Omental fat pad (tissue), 3 donors: ENCODE measurements at regions not wholly inside any gene's neighbourhood (a gene's known extent, or its start where the extent isn't known, plus 50 kb on each side); places are given as distances from the start of the nearest gene placed in this dataset.
"Not testable (repeated sequence)": the region's sequence is repeated elsewhere in the genome, so short reads cannot be mapped to it uniquely, and the experiment has no call there.

Experiments
- ATAC-seq: fragments of 150-250 bp; one replicate; pipeline ENCODE4 v1.9.1; 2016; ENCODE audit warnings: mild to moderate bottlenecking, moderate library complexity; ENCODE audit not compliant: low FRiP score
- DNase-seq: peaks from one replicate; pipeline ENCODE4 v3.0.0-alpha.2; 2019; ENCODE audit warnings: low spot score
- TF ChIP-seq, protein P1 (sequence below), 3 donors: fragments of 450-650 bp; IDR thresholded peaks; one replicate each; pipeline ENCODE4 v1.5.1; 2016 to 2017; ENCODE audit warnings: antibody characterized with exemption in 3 of 3, mild to moderate bottlenecking in 3 of 3, moderate library complexity in 2 of 3

GRCh38 chr15:24485885-24486567 is 189.5 kb upstream of the NPAP1 start:
- ATAC-seq, DNase-seq: not testable (repeated sequence)

- DNase-seq, ATAC-seq: not testable (repeated sequence)
Measured at GRCh38 chr15:24488164-24488907, 187.2 kb upstream of the NPAP1 start.

DNA sequence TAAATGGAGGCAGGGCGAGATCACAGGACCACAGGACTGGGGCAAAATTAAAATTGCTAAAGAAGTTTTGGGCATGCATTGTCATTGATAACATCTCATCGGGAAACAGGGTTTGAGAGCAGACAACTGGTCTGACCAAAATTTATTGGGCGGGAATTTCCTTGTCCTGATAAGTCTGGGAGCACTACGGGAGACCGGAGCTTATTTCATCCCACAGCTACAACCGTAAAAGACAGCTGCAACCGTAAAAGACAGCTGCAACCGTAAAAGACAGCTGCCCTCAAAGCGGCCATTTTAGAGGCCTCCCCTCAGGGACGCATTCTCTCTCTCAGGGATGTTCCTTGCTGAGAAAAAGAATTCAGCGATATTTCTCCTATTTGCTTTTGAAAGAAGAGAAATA is 170.4 kb upstream of the NPAP1 start:
- not testable (repeated sequence) for ATAC-seq, DNase-seq

DNA sequence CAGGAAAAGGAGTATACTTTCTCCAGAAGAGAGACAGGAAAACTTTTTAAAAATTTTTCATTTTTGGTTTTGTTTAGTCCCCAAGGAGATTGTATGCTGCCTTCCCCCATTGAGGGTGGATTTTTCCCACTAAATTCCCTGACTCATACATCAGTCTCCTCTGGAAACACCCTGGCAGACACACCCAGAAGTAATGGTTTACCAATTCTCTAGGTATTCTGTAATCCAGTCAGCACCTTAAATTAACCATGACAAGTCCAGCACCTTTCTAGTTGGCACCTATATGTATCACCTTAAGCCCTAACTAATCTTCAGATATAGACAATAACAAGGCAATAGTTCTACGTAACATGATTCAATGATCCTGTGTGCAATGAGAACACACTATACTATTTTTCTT is 165.9 kb upstream of the NPAP1 start:
- not testable (repeated sequence) for DNase-seq, ATAC-seq

GRCh38 chr15:24511598-24511997 is 164.0 kb upstream of the NPAP1 start:
- DNase-seq, ATAC-seq: not testable (repeated sequence)

- not testable (repeated sequence) for DNase-seq, ATAC-seq
Measured at GRCh38 chr15:24518772-24519171, 156.8 kb upstream of the NPAP1 start.

DNA sequence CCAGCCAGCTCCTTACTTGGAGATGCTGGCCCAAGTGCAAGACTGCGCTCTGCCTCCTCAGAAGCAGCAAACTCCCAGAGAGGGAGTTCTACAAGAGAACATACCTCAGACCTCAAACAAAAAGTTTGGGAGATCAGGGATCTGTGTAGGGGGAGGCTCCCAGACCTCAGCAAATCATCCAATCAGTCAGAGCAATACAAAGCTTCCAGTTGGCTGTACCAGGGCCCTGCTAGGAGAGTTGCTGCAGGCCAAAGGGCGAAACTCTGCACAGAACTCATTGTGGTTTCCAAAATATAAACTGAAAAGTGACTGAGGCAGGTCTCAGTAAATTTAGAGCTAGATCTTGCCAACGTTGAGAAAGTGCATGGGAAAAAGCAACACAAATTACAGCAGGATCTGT is 144.3 kb upstream of the NPAP1 start:
- not testable (repeated sequence) for ATAC-seq

GRCh38 chr15:24534032-24534431 is 141.5 kb upstream of the NPAP1 start:
- DNase-seq, ATAC-seq: not testable (repeated sequence)

More for the DNA sequence above, 144.3 kb upstream of the NPAP1 start:
- DNase-seq, result not testable (repeated sequence)

GRCh38 chr15:24557281-24557680 is 118.3 kb upstream of the NPAP1 start:
- not testable (repeated sequence) for ATAC-seq, DNase-seq

DNA sequence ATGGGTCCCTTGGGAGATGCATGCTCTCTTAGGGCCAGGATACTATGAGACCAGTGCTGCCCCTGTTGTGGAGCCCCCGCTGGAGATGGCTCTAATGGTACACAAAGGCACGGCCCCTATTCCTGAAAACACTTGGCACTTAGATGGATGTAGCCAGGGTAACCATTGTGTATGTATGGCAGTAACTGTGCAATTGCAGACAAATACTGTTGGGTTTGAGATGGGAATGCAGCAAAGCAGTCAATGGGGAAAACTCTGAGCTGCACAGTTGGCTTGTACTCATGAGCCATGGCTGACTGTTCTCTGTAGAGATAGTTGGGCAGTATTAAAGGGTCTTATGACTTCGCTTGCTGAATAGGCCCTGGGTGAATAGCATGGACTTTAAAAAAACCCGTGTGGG is 67.9 kb upstream of the NPAP1 start:
- DNase-seq (no peak), ATAC-seq (no peak)
- TF ChIP-seq, protein P1, sequence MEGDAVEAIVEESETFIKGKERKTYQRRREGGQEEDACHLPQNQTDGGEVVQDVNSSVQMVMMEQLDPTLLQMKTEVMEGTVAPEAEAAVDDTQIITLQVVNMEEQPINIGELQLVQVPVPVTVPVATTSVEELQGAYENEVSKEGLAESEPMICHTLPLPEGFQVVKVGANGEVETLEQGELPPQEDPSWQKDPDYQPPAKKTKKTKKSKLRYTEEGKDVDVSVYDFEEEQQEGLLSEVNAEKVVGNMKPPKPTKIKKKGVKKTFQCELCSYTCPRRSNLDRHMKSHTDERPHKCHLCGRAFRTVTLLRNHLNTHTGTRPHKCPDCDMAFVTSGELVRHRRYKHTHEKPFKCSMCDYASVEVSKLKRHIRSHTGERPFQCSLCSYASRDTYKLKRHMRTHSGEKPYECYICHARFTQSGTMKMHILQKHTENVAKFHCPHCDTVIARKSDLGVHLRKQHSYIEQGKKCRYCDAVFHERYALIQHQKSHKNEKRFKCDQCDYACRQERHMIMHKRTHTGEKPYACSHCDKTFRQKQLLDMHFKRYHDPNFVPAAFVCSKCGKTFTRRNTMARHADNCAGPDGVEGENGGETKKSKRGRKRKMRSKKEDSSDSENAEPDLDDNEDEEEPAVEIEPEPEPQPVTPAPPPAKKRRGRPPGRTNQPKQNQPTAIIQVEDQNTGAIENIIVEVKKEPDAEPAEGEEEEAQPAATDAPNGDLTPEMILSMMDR (IDR thresholded peaks at IDR 0.05), result no peak

- TF ChIP-seq, protein P1 (IDR thresholded peaks at IDR 0.05), result no peak
- DNase-seq (no peak), ATAC-seq (no peak)
Measured at GRCh38 chr15:24617646-24618045, 57.9 kb upstream of the NPAP1 start.

DNA sequence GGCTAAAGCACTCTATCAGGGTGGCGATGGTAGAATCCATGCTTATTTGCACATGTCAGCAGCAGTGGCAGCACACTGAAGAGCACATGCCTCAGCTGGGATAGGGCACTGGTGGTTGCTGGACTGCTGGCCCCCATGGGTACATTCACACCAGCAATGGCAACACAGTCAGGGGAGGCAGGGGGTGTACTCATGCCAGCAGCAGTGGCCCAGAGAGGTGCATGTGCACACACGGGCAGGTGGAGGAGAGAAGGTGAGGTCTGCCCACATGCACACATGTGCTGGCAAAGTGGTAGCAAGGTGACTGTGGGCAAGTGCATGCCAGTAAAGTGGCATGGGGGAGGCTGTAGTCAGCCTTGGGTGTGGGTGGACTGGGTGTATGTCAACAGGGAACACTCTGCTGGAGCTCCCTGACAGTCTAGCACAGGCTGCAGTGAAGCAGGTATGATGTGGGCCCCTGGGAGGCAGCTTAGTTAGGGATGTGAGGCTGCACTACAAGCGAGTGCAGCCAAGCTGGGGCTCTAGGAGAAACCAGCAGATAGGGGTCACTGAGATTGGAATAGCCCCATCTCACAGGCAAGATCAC is 53.9 kb upstream of the NPAP1 start:
- ATAC-seq (no peak), DNase-seq (no peak)
- TF ChIP-seq, protein P1 (IDR thresholded peaks at IDR 0.05), result no peak
